HepG2 (cell line): ENCODE measurements at regions not wholly inside any gene's neighbourhood (a gene's known extent, or its start where the extent isn't known, plus 50 kb on each side); places are given as distances from the start of the nearest gene placed in this dataset.

ENCODE experiments used
- CBX5 ChIP-seq: sonication (generic); formaldehyde crosslinking; IDR thresholded peaks from 2 replicates; pipeline ENCODE4 v1.4.0; 2020; ENCODE audit warnings: missing genetic modification reagents, borderline replicate concordance
- ZNF121 ChIP-seq: sonication (generic); formaldehyde crosslinking; IDR thresholded peaks from 2 replicates; pipeline ENCODE4 v1.5.0; 2020; ENCODE audit warnings: mild to moderate bottlenecking, missing genetic modification reagents

DNA sequence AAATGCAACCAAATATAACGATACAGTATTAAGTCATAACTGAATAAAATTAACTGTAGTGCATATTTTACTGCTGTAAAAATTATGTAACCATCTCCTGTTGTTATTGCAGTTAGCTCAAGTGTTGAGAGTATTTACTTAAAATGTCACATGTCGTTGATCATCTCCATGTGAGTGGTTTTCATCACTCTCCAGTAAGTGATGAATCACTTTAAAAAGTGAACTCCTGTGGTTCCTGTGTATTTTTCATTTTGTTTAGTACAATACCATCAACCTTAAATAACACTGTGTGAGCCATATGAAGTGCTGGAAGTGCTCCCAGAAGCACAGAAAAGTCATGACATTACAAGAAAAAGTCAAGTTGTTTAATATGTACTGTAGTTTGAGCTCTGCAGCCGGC, 104.7 kb upstream of the SLCO1B1 start:
- no peak for TF ChIP-seq ZNF121
- TF ChIP-seq CBX5 (CRISPR knock-in tag), result no peak
